ENCODE measurements at regions not wholly inside any gene's neighbourhood (a gene's known extent, or its start where the extent isn't known, plus 50 kb on each side); places are given as distances from the start of the nearest gene placed in this dataset.

- Histone ChIP-seq H3K27ac (no peak overlapping the region), H3K27me3 (no peaks in the 10 kb centered on the region), H3K9me3 (no peaks in the 10 kb centered on the region), H3K4me1 (no peaks in the 10 kb centered on the region), H3K4me3 (no peak overlapping the region), H3K36me3 (no peaks in the 10 kb centered on the region)
- intact Hi-C loops (cut with DNase I; ENCODE audit: low total_unique reads) = no loop called here
- no peak for DNase-seq
- no peak for TF ChIP-seq CTCF (IDR thresholded peaks at IDR 0.05)
- no peak for TF ChIP-seq POLR2A (IDR thresholded peaks at IDR 0.05)
Observed at GRCh38 chr2:19029655-19030054, 328.8 kb downstream of the OSR1 start.

GRCh38 chr2:19028587-19029375, 329.6 kb downstream of the OSR1 start:
- Histone ChIP-seq H3K27me3 (no peaks in the 10 kb centered on the region), H3K4me1 (no peaks in the 10 kb centered on the region), H3K27ac (no peak overlapping the region), H3K36me3 (no peaks in the 10 kb centered on the region), H3K9me3 (no peaks in the 10 kb centered on the region), H3K4me3 (no peak overlapping the region)
- no peak for DNase-seq
- intact Hi-C loops (cut with DNase I; ENCODE audit: low total_unique reads) = no loop called here
- no peak for TF ChIP-seq CTCF (IDR thresholded peaks at IDR 0.05)
- TF ChIP-seq POLR2A (IDR thresholded peaks at IDR 0.05) = no peak

GRCh38 chr2:19027626-19028025, 330.8 kb downstream of the OSR1 start:
- DNase-seq = no peak
- H3K27me3 ChIP-seq = no peaks in the 10 kb centered on the region
- TF ChIP-seq CTCF (IDR thresholded peaks at IDR 0.05) = no peak
- TF ChIP-seq POLR2A (IDR thresholded peaks at IDR 0.05) = no peak
- no peak overlapping the region for H3K4me3 ChIP-seq
- H3K36me3 ChIP-seq = no peaks in the 10 kb centered on the region
- no peaks in the 10 kb centered on the region for H3K4me1 ChIP-seq
- intact Hi-C loops (cut with DNase I; ENCODE audit: low total_unique reads) = no loop called here
- no peaks in the 10 kb centered on the region for H3K9me3 ChIP-seq
- peak overlapping the region in 1 of 2 donors; percentile 30 for H3K27ac ChIP-seq

GRCh38 chr2:19026261-19026660, 332.2 kb downstream of the OSR1 start:
- no peak for DNase-seq
- TF ChIP-seq POLR2A (IDR thresholded peaks at IDR 0.05) = no peak
- no peak for TF ChIP-seq CTCF (IDR thresholded peaks at IDR 0.05)
- no peaks in the 10 kb centered on the region for H3K9me3 ChIP-seq
- H3K36me3 ChIP-seq = no peaks in the 10 kb centered on the region
- H3K27me3 ChIP-seq = no peaks in the 10 kb centered on the region
- H3K27ac ChIP-seq = no peak overlapping the region
- no peak overlapping the region for H3K4me3 ChIP-seq
- no peaks in the 10 kb centered on the region for H3K4me1 ChIP-seq
- intact Hi-C loops (cut with DNase I; ENCODE audit: low total_unique reads) = no loop called here

GRCh38 chr2:19022334-19022733, 336.1 kb downstream of the OSR1 start:
- intact Hi-C loops (cut with DNase I; ENCODE audit: low total_unique reads) = no loop called here
- no peak overlapping the region for H3K27ac ChIP-seq

More at GRCh38 chr2:19022334-19022733, 336.1 kb downstream of the OSR1 start:
- no peaks in the 10 kb centered on the region for H3K36me3 ChIP-seq
- no peaks in the 10 kb centered on the region for H3K9me3 ChIP-seq
- H3K27me3 ChIP-seq = no peaks in the 10 kb centered on the region
- TF ChIP-seq POLR2A (IDR thresholded peaks at IDR 0.05) (no peak), CTCF (IDR thresholded peaks at IDR 0.05) (no peak)
- H3K4me1 ChIP-seq = no peaks in the 10 kb centered on the region
- DNase-seq = no peak
- no peak overlapping the region for H3K4me3 ChIP-seq
